HL-60/S4 treated with phorbol 12-myristate 13-acetate at 8.2 ng/mL for 4 days and 3 days (cell line): ENCODE measurements at regions not wholly inside any gene's neighbourhood (a gene's known extent, or its start where the extent isn't known, plus 50 kb on each side); places are given as distances from the start of the nearest gene placed in this dataset.

Experiments
- in situ Hi-C: fragments of 300-500 bp; cut with MboI; formaldehyde crosslinking; loops from 2 replicates; pipeline ENCODE4 v1.15.0; 2022; ENCODE audit warnings: low sequenced_read_pairs

- in situ Hi-C loops, result no loop called here
These were observed 459.9 kb upstream of the BOD1L1 start for GRCh38 chr4:14087459-14087858.

DNA sequence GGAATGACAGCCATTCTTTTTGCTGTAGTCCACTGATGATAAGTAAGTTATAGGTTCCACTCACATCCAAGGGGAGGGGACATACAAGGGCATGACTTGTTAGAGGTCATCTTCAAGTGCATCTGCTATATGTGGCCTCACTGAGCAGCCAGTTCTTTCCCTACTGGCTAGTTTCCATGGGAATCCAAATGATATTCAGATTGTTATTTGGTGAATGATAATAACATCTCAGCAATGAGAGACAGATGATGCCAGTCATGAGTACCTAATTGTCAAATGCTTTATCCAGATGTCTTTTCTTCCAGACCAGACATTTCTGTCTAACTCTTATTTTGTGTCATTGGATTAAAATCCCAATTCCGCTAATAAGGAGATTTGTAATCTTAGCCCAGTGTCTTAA is 460.4 kb upstream of the BOD1L1 start:
- in situ Hi-C loops, result no loop called here

- in situ Hi-C loops, result no loop called here
These were observed 464.0 kb upstream of the BOD1L1 start for GRCh38 chr4:14091531-14091930.

DNA sequence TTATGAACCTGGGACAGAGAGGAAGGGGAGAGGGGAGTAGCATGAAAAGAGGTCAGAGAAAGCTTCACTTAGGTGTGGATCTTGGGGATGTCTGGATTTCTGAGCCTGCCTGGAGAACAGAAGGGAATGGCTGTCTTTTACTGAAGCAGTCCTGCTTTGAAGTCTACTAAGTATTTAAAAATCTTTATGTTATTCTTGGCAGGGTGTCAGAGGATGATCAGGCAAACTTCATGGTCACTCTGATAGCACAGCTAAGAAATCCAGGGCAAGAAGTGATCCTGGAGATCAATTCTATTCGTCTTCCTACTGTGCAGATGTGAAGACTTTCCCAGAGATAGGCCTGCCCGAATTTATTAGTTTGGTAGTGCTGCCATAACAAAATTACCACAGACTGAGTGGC is 464.4 kb upstream of the BOD1L1 start:
- in situ Hi-C loops, result no loop called here

DNA sequence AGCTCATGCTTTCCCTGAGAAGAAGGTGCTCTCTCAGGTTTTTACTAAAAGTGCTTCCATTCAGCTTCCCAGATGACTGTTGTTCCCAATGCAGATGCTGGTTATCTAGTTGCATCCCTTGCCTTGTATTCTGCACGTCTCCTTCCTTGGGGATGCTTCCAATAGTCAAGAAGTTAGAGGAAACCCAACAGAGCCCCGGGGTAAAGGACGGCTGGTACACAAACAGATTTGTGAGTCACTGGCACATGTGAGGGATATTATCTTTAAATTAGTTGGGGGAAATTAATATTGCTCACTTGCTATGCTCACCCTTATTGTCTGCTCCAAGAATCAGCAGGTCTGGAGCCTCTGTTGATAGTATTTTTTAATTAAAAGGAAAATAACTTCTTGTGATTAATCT is 465.2 kb upstream of the BOD1L1 start:
- in situ Hi-C loops, result no loop called here

DNA sequence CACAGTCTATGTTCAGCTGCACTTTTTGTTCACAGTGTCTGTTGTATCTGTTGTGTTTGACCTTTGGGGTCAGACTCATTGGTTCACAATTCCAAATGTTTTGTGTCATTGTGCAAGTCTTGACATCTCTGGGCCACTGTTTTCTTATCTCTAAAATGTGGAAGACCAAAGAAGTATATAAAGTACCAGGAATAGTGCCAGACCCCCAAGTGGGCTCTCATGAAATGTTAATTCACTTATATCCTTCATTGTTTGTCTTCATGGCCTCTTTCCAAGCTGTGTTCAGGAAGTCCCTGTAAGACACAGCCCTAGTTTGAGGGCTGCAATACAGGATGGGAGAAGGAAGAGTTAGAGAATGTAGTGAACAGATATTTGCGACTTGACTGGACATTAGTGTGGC is 468.3 kb upstream of the BOD1L1 start:
- in situ Hi-C loops, result no loop called here

- in situ Hi-C loops, result no loop called here
These were observed 469.0 kb upstream of the BOD1L1 start for GRCh38 chr4:14096396-14096965.

GRCh38 chr4:14100349-14100748 is 472.8 kb upstream of the BOD1L1 start:
- in situ Hi-C loops, result no loop called here

DNA sequence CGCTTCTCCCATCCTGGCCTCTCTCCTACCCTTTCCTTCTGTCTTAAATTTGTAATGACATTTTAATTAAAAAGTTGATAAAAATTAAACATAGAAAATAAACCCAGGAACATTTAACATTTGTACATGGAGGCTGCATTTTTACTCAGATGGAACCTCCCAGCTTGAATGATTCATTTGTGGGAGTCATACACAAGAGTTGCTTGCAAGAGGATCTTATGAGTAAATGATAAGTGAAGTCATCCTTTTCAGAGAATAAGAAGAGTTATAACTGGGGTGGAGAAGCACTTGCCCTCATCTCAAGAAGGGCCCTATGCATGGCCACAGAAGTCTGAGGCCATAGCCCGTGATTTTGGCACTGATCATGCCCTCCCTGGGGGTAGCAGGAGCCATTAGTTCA is 482.9 kb upstream of the BOD1L1 start:
- in situ Hi-C loops, result no loop called here

- in situ Hi-C loops, result no loop called here
These were observed 484.2 kb upstream of the BOD1L1 start for GRCh38 chr4:14111730-14112181.

DNA sequence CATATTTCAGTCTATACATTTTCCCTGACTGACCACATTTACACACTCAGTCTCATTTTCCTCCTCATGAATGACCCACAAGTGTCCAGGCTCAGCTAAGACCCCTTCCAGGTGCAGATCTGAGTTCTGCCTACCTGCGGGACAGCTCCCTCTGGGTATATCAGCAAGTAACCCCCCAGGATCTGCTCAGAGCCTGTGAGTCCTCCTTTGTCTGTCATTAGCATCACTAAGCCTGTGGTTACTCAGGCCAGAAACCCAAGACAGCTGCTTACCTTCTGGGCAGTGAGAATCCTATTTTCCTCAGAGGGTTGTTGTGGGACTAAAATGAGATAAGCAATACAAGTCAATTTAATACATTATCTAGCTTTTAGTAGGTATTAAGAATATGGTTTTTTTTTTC is 487.6 kb upstream of the BOD1L1 start:
- in situ Hi-C loops, result no loop called here

GRCh38 chr4:14117575-14118238 is 490.2 kb upstream of the BOD1L1 start:
- in situ Hi-C loops, result no loop called here

DNA sequence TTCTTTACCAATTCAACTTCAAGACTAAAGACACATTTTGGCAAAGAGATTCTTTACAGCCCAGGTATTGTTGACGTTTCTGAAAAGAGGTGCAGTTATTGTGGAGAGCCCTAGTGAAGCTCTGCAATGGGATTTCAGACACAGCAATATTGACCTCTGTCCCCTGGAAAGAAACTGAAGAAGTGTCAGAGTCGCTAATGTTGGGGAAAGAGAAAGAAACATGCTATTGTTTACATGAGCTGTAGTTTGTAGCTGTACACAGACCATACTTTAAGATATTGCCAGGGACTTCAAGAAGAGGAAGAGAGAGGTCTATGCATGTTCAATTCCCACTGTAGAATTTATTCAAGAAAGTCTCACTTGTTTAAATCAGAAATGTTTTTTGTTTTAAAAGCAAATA is 497.3 kb upstream of the BOD1L1 start:
- in situ Hi-C loops, result no loop called here

GRCh38 chr4:14125375-14126129 is 498.0 kb upstream of the BOD1L1 start:
- in situ Hi-C loops, result no loop called here

DNA sequence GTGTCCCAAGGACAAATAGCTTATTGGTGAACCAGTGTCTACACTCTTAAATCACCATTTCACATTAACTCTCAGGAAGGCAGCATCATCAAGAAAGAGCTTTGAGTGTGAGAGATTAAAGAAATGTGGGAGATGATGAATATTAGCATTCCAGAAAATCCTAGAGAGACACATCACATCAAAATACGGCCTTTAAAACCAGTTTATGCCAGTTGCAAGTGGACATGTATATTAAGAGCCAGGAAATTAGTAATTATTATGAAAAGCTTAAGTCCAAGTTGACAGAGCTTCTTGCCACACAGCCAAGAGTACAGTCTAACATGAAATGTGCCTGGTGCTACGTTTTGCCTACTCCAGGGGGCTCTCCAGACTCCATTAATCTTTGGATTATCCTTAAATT is 503.0 kb upstream of the BOD1L1 start:
- in situ Hi-C loops, result no loop called here

DNA sequence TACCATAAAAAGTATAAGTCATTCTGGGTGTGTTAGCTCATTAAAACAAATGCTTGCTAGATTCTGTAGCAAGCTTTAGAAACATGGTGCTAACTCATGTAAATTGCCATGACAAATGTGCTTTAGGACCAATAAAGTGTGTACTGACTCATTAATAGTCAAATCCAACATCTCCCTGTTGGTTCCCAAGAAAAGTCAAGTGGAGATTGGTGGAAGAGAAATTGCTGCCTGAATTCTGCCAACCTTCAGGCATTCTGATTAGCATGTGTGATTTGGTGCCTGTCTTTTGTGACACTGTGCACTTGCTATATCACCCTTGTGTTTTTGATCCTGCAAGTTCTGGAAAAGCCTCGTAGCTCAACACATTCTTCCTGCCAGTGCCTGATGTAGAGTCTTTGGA is 503.8 kb upstream of the BOD1L1 start:
- in situ Hi-C loops, result no loop called here

GRCh38 chr4:14132301-14132700 is 504.8 kb upstream of the BOD1L1 start:
- in situ Hi-C loops, result no loop called here

- in situ Hi-C loops, result no loop called here
These were observed 510.6 kb upstream of the BOD1L1 start for GRCh38 chr4:14138106-14138505.

DNA sequence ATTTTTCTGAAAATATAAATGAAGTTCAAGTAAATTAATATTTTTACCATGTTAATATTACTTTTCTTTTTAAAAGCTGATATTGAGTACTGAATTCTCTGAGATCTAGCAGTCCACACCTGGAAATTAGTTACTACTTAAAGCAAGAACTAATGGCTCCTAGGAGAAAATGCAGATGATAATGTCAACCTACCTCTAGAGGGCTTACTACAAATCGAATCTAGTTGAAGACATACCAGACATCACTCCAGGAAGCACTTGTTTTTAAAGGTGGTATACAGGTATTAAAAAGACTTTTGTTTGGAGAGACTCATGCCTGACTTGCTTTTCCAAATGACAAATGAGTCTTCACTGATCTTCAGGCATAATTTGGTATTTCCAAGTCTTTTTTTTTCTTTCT is 516.4 kb upstream of the BOD1L1 start:
- in situ Hi-C loops, result no loop called here

GRCh38 chr4:14149176-14150053 is 521.9 kb upstream of the BOD1L1 start:
- in situ Hi-C loops, result no loop called here

GRCh38 chr4:14151101-14151500 is 523.6 kb upstream of the BOD1L1 start:
- in situ Hi-C loops, result no loop called here
